K562 (cell line): ENCODE measurements at regions not wholly inside any gene's neighbourhood (a gene's known extent, or its start where the extent isn't known, plus 50 kb on each side); places are given as distances from the start of the nearest gene placed in this dataset.

Experiments used
- CTCF ChIP-seq, 3 experiments: IDR thresholded peaks in 2 of 3; conservative IDR thresholded peaks in 1 of 3; 2 replicates each; pipeline ENCODE4 v1.5.1; 2011 to 2012; ENCODE audit warnings: low read length in 3 of 3, mild to moderate bottlenecking in 3 of 3, control low read depth in 2 of 3, improper control_type of control experiment in 1 of 3, inconsistent platforms in 1 of 3, low read depth in 1 of 3, mixed read lengths in 1 of 3, moderate library complexity in 1 of 3; ENCODE audit not compliant: insufficient read depth in 2 of 3
- NR2C2 ChIP-seq, 2 experiments: fragments of 200-800 bp in 1 of 2; sonication (Bioruptor generic) in 1 of 2; sonication (generic) in 1 of 2; formaldehyde crosslinking in 1 of 2; IDR thresholded peaks; 2 replicates each; pipeline versions ENCODE4 v1.6.1 to v1.8.0; 2016 to 2022; ENCODE audit warnings: mild to moderate bottlenecking in 1 of 2, missing compliant biosample characterization in 1 of 2, missing genetic modification characterization in 1 of 2, missing genetic modification reagents in 1 of 2
- REST ChIP-seq, 2 experiments: fragments of 450-650 bp; formaldehyde crosslinking in 1 of 2; IDR thresholded peaks; 2 replicates each; pipeline versions ENCODE4 v1.4.0 to v1.6.1; 2014 to 2020; ENCODE audit warnings: mild to moderate bottlenecking in 2 of 2, borderline replicate concordance in 1 of 2, low read depth in 1 of 2
- ZFX ChIP-seq: sonication (generic); formaldehyde crosslinking; IDR thresholded peaks from 2 replicates; pipeline ENCODE4 v1.8.0; 2022; ENCODE audit warnings: mild to moderate bottlenecking, missing genetic modification reagents, moderate library complexity

- no peak for TF ChIP-seq ZFX
- TF ChIP-seq REST (IDR thresholded peaks at IDR 0.05; ENCODE audit: borderline replicate concordance), result no peak
- no peak for TF ChIP-seq REST (CRISPR knock-in tag; IDR thresholded peaks at IDR 0.05; ENCODE audit: low read depth)
- no peak for TF ChIP-seq CTCF (IDR thresholded peaks at IDR 0.05 in 2 of 3, conservative IDR thresholded peaks at IDR 0.05 in 1 of 3; ENCODE audit: insufficient read depth in 2 of 3, low read depth in 1 of 3, low read length in 3 of 3)
- no peak for TF ChIP-seq NR2C2 (CRISPR knock-in tag; IDR thresholded peaks at IDR 0.05)
- no peak for TF ChIP-seq NR2C2 (tag; IDR thresholded peaks at IDR 0.05)
Measured at GRCh38 chr3:178041931-178042330, 494.3 kb upstream of the KCNMB2 start.
